D341Med (cell line): ENCODE measurements at regions not wholly inside any gene's neighbourhood (a gene's known extent, or its start where the extent isn't known, plus 50 kb on each side); places are given as distances from the start of the nearest gene placed in this dataset.

Experiments used
- DNase-seq: peaks from one replicate; pipeline ENCODE4 v3.0.0; 2012; ENCODE audit warnings: low spot score

- no peak for DNase-seq
These were observed 122.3 kb upstream of the COL3A1 start for GRCh38 chr2:188851826-188852225.

DNA sequence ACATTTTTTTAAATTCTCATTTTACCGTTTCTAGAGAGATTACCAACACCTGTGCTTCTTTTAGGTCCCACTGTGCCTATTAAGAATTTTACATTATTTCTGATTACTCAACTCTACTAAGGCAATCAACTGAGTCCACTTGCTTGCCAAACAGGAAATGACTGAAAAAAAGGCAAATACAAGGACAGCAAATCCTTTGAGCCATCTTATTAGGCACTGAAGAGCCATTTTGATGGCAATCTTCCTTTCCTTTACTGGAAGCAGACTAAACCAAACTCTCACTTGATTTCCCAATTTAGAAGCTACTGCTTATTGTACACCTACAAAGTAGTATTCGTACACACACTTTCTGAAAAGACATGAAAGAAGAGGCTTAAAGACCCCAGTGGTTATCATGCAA lies 121.4 kb upstream of the COL3A1 start:
- DNase-seq = no peak

DNA sequence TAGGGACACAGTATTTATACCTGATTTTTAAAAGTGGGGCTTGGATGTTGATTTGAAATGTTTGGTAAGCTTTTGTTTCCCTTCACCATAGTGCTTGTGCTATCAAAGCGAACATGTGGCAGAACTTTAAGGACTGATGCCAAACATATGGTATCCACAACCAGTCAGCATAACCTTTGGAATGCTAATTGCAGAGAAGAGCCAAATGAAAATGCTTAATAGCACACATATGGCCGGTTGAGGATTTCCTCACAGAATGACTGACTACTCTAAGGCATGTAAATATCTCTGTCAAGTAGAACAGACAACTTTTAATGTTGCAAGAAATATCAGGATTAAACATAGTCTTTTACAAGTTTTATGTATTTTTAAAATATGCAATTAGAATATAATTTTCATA lies 120.9 kb upstream of the COL3A1 start:
- DNase-seq = no peak

GRCh38 chr2:188865681-188866080 lies 108.5 kb upstream of the COL3A1 start:
- no peak for DNase-seq

GRCh38 chr2:188869550-188869949 lies 104.6 kb upstream of the COL3A1 start:
- no peak for DNase-seq

- DNase-seq = no peak
These were observed 103.9 kb upstream of the COL3A1 start for GRCh38 chr2:188870289-188870688.

DNA sequence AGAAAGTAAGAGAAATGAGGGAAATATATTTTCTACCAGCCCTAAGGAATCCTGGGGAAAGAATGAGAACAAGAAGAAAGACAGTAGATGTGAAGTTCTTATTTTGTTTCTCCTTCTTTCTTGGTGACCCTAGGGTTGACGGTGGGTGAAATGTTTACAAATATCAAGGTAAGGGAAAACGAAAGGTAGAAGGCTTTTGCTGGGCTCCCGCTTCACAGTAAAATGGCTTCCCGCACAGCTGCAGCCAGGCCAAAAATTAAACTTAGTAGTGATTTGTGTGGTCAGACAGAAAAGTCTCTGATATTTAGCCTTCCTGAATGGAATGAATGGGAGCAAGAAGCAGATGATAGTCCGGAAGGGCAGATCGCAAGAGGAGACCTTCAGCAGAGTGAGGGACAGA lies 99.1 kb upstream of the COL3A1 start:
- DNase-seq = no peak

GRCh38 chr2:188878716-188879115 lies 95.5 kb upstream of the COL3A1 start:
- no peak for DNase-seq

- DNase-seq = no peak
These were observed 93.4 kb upstream of the COL3A1 start for GRCh38 chr2:188880740-188881139.

GRCh38 chr2:188881434-188881833 lies 92.7 kb upstream of the COL3A1 start:
- DNase-seq = no peak

DNA sequence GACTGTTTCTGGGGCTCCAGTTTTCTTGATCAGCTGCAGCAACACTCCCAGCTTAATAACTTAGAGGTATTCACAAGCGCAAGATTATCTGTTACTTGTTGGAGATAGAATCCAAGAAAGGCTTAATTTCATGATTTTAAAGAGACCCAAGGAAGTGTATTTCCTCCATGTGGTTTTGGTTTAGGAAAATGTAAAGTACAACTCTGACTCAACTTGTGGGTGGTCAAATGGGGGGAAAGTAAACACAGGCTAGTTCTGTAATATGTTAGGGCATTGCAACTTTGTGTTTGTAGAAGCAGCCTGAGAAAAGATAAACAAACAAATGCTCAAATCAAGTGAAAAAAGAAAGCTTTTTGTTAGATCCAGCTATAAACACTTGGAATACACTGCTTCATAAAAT lies 90.1 kb upstream of the COL3A1 start:
- DNase-seq = no peak

GRCh38 chr2:188884517-188884916 lies 89.7 kb upstream of the COL3A1 start:
- no peak for DNase-seq

GRCh38 chr2:188889187-188889586 lies 85.0 kb upstream of the COL3A1 start:
- DNase-seq = no peak

GRCh38 chr2:188890755-188891154 lies 83.4 kb upstream of the COL3A1 start:
- no peak for DNase-seq

DNA sequence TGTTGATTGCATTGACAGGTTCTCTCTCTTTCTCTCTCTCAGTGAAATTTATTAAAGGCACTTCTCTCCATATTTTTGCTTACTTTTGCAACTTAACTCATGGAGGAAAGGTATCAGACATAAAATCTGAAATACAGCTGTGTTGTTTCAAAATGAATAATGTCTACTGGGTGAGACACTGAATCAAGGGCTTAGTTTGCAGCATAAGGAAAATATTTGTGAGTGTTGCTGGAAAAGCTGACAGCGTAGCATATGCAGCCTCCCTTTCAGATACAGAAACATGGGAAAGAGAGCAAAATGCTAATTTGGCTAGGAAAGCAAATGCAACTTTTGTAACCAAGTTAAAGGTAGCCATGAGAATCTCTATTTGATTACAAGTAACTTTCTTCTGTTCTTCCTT lies 81.5 kb upstream of the COL3A1 start:
- DNase-seq = no peak

- no peak for DNase-seq
These were observed 80.2 kb upstream of the COL3A1 start for GRCh38 chr2:188893972-188894371.

DNA sequence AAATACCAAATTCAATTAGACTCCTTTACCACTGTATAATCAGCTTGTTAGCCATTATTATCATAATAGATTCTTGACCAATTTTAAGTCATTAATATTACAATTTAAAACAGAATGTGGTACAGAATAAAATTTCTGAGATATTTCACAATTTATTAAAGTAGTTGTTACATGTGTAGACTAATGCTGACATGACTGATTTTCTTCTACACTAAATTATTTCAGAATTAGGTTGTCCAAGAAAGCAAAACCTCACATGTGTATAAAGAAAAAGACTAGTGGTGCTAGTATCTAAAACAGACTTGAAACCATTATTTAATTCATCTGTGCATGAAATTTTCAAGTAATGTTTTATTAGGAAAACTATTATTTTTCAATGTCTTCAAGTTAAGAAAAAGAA lies 79.2 kb upstream of the COL3A1 start:
- DNase-seq = no peak

- no peak for DNase-seq
These were observed 77.1 kb upstream of the COL3A1 start for GRCh38 chr2:188897096-188897495.

DNA sequence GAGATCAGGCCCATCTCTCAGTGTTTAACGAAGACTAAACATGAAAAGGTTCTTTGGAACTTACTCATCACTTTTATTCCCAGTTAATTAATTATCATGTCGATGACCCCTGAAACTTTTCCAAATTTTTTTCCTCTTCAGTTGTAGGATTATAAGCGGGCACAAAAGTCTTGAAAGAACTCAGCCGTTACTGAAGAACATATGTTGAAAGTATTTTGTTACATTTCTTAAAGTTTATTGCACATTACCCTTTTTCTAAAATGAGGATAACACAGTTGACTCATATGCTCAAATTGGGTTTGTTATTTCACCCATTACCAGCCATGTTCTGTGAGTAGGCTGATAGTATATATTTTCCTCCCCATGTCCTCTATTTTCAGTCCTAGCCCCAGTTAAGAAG lies 75.9 kb upstream of the COL3A1 start:
- DNase-seq = no peak

- DNase-seq = no peak
These were observed 71.2 kb upstream of the COL3A1 start for GRCh38 chr2:188902901-188903491.

GRCh38 chr2:188903740-188904139 lies 70.4 kb upstream of the COL3A1 start:
- no peak for DNase-seq

DNA sequence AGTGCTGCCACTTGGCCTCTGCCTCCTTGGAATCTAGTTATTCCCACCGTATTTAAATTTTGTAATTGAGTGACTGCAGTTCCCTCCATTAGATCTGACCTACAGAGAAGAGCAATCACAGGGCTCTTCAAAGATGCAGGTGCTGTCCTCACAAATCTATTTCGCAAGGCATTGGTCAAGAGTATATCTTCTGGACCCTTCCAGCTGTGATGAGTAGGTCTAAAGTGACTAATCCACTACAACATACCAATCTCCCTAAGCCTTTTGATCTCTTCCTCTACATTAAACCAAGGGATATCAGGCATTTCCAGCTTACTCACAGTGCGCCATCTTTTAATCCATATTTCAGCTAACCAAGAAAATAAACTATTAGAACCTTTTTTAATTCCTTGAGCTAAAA lies 65.1 kb upstream of the COL3A1 start:
- DNase-seq = no peak

DNA sequence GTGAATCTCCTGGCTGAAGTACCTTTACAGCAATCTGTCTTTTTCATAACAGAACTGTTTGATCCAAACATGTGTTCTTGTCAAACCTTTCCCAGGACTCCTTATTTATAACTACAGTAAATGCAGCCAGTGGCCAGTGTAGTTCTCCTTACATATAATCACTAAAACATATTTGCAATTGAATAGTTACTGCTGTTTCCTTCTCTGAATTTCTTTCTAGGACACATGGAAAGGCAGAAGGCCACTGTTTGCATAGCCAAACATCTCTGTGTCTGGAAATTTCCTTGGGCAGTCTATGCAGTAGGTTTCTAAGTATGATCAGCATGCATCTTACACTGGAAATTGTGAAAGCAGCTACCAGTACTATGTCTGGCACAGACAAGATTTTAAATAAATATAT lies 57.4 kb upstream of the COL3A1 start:
- no peak for DNase-seq

- DNase-seq = no peak
These were observed 56.5 kb upstream of the COL3A1 start for GRCh38 chr2:188917632-188918031.

GRCh38 chr2:188919824-188920223 lies 54.3 kb upstream of the COL3A1 start:
- DNase-seq = no peak
